8988T (cell line): ENCODE measurements at regions not wholly inside any gene's neighbourhood (a gene's known extent, or its start where the extent isn't known, plus 50 kb on each side); places are given as distances from the start of the nearest gene placed in this dataset.
"Not testable (repeated sequence)": the region's sequence is repeated elsewhere in the genome, so short reads cannot be mapped to it uniquely, and the experiment has no call there.

Experiments
- DNase-seq: peaks from one replicate; pipeline ENCODE4 v3.0.0; 2011

GRCh38 chr2:220588148-220588547 lies 960.7 kb downstream of the SLC4A3 start:
- DNase-seq: no peak

GRCh38 chr2:220590476-220590875 lies 963.0 kb downstream of the SLC4A3 start:
- DNase-seq: no peak

DNA sequence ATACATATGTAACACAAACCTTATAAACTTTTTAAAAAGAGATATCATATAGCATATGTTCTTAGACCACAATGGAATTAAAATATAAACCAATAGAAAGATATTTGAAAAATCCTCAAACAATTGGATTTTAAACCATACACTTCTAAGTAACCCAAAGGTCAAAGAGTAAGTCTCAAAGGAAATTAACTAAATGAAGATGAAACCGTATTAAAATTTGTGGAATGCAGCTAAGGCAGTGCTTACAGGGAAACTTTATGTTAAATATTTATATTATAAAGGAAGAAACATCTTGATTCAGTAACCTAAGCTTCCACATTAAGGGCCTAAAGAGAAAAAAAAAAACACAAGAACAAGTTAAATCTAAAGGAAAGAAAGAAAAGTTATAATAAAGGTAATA lies 966.1 kb downstream of the SLC4A3 start:
- DNase-seq: no peak

DNA sequence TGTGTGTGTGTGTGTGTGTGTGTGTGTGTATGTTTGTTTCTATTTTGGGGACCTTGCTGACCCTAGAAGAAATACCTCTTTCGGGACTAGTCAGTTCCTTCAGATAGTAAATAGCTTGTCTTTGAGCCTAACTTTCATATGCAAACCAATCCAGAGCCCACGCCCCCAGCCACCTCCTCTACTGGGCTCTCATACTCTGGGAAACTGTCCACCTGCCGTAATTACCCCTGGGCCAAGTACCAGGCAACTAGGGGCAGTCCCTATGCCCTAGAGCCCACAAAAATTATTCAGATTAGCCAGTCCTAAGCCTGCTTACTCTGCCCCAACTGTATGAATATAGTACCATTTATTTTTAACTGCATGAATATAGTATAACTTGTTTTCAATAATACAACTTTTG lies 970.4 kb downstream of the EPHA4 start:
- DNase-seq: no peak

- DNase-seq: not testable (repeated sequence)
Measured at GRCh38 chr2:220613004-220613403, 959.1 kb downstream of the EPHA4 start.

DNA sequence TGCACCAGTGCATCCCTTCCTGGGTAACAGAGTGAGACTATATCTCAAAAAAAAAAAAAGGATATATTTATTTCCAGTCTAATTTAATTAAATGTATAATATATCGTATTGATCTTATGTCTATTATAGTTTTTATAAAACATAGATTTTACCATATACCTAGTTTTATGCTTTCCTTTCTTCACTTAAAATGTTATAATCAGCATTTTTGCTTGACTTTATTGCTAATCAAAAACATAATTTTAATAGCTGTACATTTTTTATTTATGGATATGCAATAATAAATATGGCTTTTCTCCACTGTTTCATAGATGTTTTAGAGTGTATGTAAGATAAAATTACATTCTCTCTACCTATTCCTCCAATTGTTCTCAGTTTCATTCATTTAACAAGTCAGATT lies 958.0 kb downstream of the EPHA4 start:
- no peak for DNase-seq

GRCh38 chr2:220619525-220620220 lies 952.4 kb downstream of the EPHA4 start:
- no peak for DNase-seq

- DNase-seq: no peak
Measured at GRCh38 chr2:220626603-220627002, 945.5 kb downstream of the EPHA4 start.

GRCh38 chr2:220628252-220628651 lies 943.9 kb downstream of the EPHA4 start:
- no peak for DNase-seq

DNA sequence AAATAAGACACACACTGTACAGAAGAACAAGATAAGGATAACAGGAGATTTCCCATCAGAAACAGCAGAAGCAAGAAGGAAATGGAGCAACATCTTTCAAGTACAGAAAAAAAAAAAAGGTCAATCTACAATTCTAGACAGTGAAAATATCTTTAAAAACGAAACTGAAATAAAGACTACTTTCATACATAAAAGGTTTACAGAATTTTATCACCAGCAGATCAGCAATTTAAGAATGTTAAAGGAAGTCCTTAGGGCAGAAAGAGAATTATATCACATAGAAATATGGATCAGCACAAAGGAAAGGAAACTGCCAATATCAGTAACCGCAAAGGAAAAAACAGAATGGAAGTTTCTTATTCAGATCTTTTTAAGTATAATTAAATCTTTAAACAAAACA lies 931.0 kb downstream of the EPHA4 start:
- DNase-seq: no peak

GRCh38 chr2:220646424-220646823 lies 925.7 kb downstream of the EPHA4 start:
- no peak for DNase-seq

DNA sequence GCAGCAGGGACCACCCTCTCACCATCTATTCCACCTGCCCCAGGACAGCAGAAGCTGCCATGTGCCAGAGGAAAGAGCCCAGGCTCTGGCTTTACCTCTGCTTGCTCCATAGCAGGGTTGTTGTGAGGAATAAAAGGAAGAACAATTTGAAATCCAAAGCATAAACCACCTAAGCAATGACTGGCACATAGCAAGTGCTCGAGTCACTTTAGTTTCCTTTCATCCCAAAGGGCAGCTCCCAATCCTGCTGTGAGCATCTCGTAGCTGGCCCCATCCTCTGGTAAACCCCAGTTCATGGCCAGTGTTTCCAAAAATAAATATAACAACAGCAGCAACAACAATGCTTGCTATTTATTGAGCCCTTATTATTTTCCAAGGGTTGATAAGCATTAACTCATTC lies 923.5 kb downstream of the EPHA4 start:
- DNase-seq: no peak

- no peak for DNase-seq
Measured at GRCh38 chr2:220653776-220654175, 918.3 kb downstream of the EPHA4 start.

DNA sequence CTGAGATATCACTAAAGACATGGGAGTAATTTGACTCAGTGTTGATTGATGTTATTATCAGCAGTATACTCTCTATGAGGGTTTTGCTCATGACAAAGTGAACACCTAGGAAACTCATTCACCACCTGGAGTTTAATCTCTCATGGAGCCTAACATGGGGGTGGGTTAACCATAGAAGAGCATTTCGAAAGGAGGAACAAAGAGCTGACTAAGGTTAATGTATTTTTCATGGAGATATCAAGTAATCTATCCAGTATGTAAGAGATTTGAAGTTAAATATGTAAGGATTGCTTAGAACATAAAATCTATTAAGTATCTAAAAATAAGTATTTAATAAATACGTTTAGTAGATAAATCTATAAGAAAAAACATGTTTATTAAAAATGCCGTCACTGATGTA lies 917.8 kb downstream of the EPHA4 start:
- DNase-seq: no peak

GRCh38 chr2:220660277-220661145 lies 911.6 kb downstream of the EPHA4 start:
- no peak for DNase-seq

- no peak for DNase-seq
Measured at GRCh38 chr2:220662431-220662830, 909.7 kb downstream of the EPHA4 start.

DNA sequence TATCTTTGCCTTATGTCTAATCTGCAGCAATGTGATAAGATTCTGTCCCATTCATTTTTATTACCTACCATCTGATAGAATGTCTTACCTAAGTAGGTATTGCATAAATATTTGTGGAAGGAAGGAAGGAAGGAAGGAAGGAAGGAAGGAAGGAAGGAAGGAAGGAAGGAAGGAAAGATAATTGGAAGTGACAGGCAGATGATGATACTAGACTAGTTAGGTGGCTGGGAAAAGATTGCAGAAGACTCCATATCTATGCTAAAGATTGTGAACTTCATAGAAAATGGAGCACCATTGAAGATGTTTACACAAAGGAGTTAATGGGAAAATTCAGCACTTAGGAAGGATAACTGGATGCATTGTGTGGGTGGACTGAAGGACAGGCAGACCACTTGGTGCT lies 909.0 kb downstream of the EPHA4 start:
- no peak for DNase-seq

GRCh38 chr2:220664272-220665107 lies 907.6 kb downstream of the EPHA4 start:
- no peak for DNase-seq

DNA sequence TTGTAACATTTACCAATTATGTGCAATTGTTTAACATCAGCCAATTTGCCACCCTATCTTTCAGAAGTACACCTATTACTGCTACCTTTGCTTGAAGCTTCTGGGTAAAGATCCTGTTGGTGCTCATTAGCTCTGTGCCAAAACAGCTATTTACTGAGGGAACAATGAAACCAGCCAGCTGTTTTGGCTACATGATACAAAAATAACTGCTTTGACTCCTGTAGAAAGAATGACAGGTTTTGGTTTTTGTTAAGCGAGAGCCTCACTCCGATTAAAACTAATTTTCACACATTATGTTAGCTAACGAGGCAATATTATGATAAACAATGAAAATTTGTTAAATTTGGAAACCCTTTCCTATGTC lies 907.0 kb downstream of the EPHA4 start:
- DNase-seq: no peak

- DNase-seq: no peak
Measured at GRCh38 chr2:220669324-220669723, 902.8 kb downstream of the EPHA4 start.

- DNase-seq: no peak
Measured at GRCh38 chr2:220670511-220670910, 901.6 kb downstream of the EPHA4 start.

DNA sequence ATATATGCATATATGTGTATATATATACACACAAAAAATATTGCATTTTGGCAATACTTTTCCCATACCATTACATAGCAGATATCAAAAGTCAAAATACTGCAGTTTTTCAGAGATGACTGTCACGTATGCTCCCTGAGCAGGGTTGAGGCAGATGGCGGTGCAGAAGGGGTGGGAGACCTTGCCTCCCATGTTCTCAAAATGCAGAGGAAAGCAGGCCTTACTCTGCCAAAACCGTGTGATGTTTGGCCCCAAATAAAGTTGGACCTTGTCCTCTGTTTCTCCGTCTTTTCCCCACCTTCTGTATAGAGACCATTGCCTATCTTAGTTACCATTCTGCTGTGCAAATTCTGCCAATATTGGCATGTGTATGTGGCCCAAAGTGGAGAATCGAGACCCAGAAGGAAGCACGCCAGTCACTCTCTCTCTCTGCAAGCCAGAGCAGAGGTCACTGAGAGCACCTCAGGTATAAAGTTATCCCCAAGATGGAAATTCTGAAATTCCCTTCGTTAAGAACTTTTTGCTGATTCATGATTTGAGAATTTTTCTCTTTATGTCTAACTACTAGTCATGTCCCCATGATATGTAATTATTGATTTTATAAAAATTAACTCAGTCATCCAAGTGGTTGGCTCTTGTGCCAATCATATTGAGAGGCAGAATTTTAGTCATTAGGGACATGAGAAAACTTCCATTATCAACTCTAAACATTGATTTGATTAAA lies 898.8 kb downstream of the EPHA4 start:
- DNase-seq: no peak

GRCh38 chr2:220674033-220674432 lies 898.1 kb downstream of the EPHA4 start:
- no peak for DNase-seq
